Heart right ventricle (tissue), 16 donors: ENCODE measurements at regions not wholly inside any gene's neighbourhood (a gene's known extent, or its start where the extent isn't known, plus 50 kb on each side); places are given as distances from the start of the nearest gene placed in this dataset.
"Not testable (repeated sequence)": the region's sequence is repeated elsewhere in the genome, so short reads cannot be mapped to it uniquely, and the experiment has no call there.

Experiments
- ATAC-seq, 8 donors: fragments of 200-7000 bp; cut with Tn5 transposase; one replicate each; pipeline ENCODE4 v1.9.1; 2020; ENCODE audit warnings: mild to moderate bottlenecking in 8 of 8, moderate library complexity in 8 of 8, moderate number of reproducible peaks in 1 of 8
- DNase-seq, 2 donors: peaks; one replicate each; pipeline ENCODE4 v3.0.0-alpha.2; 2020
- H3K27ac ChIP-seq, 10 donors: fragments of 200-600 bp; sonication (generic) in 2 of 10; one replicate each; pipeline versions ENCODE4 v1.5.0 to v1.8.0; 2020 to 2022; ENCODE audit warnings: mild to moderate bottlenecking in 3 of 10
- H3K27me3 ChIP-seq, 7 donors: fragments of 200-600 bp; one replicate each; pipeline ENCODE4 v1.8.0; 2021 to 2022; ENCODE audit warnings: mild to moderate bottlenecking in 2 of 7
- H3K36me3 ChIP-seq, 9 donors: fragments of 200-600 bp; sonication (generic) in 1 of 9; one replicate each; pipeline versions ENCODE4 v1.5.0 to v1.8.0; 2020 to 2022; ENCODE audit warnings: mild to moderate bottlenecking in 2 of 9
- H3K4me1 ChIP-seq, 9 donors: fragments of 200-600 bp; sonication (generic) in 1 of 9; one replicate each; pipeline versions ENCODE4 v1.5.0 to v1.8.0; 2020 to 2022; ENCODE audit warnings: mild to moderate bottlenecking in 4 of 9
- H3K4me3 ChIP-seq, 10 donors: fragments of 200-600 bp; sonication (generic) in 2 of 10; one replicate each; pipeline versions ENCODE4 v1.5.0 to v1.8.0; 2020 to 2022; ENCODE audit warnings: mild to moderate bottlenecking in 7 of 10, moderate library complexity in 2 of 10
- H3K9me3 ChIP-seq, 11 donors: fragments of 200-600 bp in 10 of 11; sonication (generic) in 2 of 11; one replicate each; pipeline versions ENCODE4 v1.5.0 to v1.8.0; 2013 to 2022; ENCODE audit warnings: mild to moderate bottlenecking in 2 of 11, control low read depth in 1 of 11, moderate library complexity in 1 of 11
- WGBS, 2 donors: extraction: QIAGEN DNeasy Blood & Tissue Kit; methylation state at CpG; one replicate each; pipeline ENCODE4 v1.1.7; 2013; ENCODE audit warnings: inconsistent platforms in 1 of 2; 5-methylcytosine and 5-hydroxymethylcytosine counted together
- intact Hi-C, 10 donors: fragments of 100-400 bp; cut with DNase I; formaldehyde crosslinking; loops; one replicate each; pipeline versions ENCODE4 v1.11.1 to v1.14.2; 2022
- TF ChIP-seq, protein P1 (sequence below), 9 donors: fragments of 200-600 bp; sonication (generic) in 2 of 9; IDR thresholded peaks; one replicate each; pipeline versions ENCODE4 v1.5.0 to v1.8.0; 2021 to 2022; ENCODE audit warnings: antibody characterized with exemption in 9 of 9, mild to moderate bottlenecking in 5 of 9, moderate library complexity in 1 of 9
- donor health status: Arrhythmogenic right ventricular cardiomyopathy.
- donor health status: ischemic (EF 13 %, LVEDD 7.1; RV severe dilation, severe dysfunction).
- donor health status: healthy with polysubstance abuse.
- donor health status: DM: no; HTN: yes; CAD: no.
- donor health status: DM: no; HTN: no; CAD: no.
- donor health status: ischemic (EF 25% LVEDD 6.9; RV normal size, moderate dysfunction).
- donor health status: ischemic (EF 25% LVEDD 5.7; RV mildly dilated, moderate dysfunction).
- donor health status: healthy.
- donor health status: DM: yes; HTN: yes; CAD: no.
- donor health status: Ischemic cardiomyopathy.
- donor health status: ischemic (EF 35%, LVEDD 5.7; RV mildly dilated, moderate dysfunction).
- donor health status: nonischemic (EF 11% LVEDD 7.7; RV severe dilation, severe dysfunction).
- donor health status: DM: yes; HTN: yes; CAD: no.
- donor health status: PGD.
- donor health status: ischemic (EF 29% LVEDD 5.4; RV normal size, mild dysfunction).
- donor health status: nonischemic (EF 23%, LVEDD 6.1; RV moderate dilation, normal function).

DNA sequence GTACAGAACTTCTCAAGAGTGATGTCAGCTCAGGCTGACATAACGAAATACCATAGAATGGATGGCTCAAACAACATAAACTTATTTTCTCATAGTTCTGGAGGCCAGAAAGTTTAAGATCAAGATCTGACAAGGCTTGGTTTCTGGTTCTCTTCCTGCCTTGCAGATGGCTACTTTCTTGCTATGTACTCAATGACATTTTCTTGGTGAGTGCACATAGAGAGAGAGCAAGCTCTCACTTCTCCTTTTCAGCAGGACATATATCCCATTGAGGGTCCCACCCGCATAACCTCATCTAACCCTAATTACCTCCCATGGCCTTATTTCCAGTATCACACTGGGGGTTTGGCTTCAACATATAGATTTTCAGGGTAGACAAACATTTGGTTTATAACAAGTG, 1072.1 kb downstream of the PLOD2 start:
- Histone ChIP-seq H3K27me3 (no peaks in the 10 kb centered on the region), H3K36me3 (no peaks in the 10 kb centered on the region), H3K4me3 (no peak overlapping the region), H3K9me3 (peaks cover 0 to 2% (median 0%) of the 10 kb centered on the region in 11 donors), H3K4me1 (no peaks in the 10 kb centered on the region), H3K27ac (no peak overlapping the region)
- 72 to 83% methylated on average over 2 of the region's 2 CpGs for WGBS, 2 donors
- ATAC-seq (no peak), DNase-seq (no peak)
- intact Hi-C loops: no loop called here
- TF ChIP-seq, protein P1, sequence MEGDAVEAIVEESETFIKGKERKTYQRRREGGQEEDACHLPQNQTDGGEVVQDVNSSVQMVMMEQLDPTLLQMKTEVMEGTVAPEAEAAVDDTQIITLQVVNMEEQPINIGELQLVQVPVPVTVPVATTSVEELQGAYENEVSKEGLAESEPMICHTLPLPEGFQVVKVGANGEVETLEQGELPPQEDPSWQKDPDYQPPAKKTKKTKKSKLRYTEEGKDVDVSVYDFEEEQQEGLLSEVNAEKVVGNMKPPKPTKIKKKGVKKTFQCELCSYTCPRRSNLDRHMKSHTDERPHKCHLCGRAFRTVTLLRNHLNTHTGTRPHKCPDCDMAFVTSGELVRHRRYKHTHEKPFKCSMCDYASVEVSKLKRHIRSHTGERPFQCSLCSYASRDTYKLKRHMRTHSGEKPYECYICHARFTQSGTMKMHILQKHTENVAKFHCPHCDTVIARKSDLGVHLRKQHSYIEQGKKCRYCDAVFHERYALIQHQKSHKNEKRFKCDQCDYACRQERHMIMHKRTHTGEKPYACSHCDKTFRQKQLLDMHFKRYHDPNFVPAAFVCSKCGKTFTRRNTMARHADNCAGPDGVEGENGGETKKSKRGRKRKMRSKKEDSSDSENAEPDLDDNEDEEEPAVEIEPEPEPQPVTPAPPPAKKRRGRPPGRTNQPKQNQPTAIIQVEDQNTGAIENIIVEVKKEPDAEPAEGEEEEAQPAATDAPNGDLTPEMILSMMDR (IDR thresholded peaks at IDR 0.05): no peak

DNA sequence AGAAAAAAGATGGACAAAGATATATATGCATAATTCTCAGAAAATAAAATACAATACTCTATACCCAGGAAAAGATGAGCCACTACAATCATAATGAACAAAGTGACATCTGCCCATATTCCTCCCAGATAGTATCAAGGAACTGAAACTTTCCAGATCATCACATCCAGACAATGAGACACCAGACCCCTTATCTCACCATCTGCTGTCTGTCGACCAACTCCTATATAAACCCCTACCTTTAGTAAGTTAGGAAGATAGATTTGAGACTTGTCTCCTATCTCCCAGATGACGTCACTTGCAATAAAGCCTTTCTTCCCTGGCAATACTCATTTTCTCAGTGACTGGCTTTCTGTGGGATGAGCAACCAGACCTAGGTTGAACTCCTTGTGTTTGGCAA, 1071.6 kb downstream of the PLOD2 start:
- TF ChIP-seq, protein P1 (IDR thresholded peaks at IDR 0.05): no peak
- ATAC-seq: no peak
- Histone ChIP-seq H3K36me3 (no peaks in the 10 kb centered on the region), H3K9me3 (peaks cover 0 to 2% (median 0%) of the 10 kb centered on the region in 11 donors), H3K27me3 (no peaks in the 10 kb centered on the region), H3K4me1 (no peaks in the 10 kb centered on the region), H3K4me3 (no peak overlapping the region), H3K27ac (no peak overlapping the region)
- intact Hi-C loops: no loop called here
- no peak for DNase-seq
- 77 to 80% methylated on average over 2 of the region's 2 CpGs for WGBS, 2 donors

DNA sequence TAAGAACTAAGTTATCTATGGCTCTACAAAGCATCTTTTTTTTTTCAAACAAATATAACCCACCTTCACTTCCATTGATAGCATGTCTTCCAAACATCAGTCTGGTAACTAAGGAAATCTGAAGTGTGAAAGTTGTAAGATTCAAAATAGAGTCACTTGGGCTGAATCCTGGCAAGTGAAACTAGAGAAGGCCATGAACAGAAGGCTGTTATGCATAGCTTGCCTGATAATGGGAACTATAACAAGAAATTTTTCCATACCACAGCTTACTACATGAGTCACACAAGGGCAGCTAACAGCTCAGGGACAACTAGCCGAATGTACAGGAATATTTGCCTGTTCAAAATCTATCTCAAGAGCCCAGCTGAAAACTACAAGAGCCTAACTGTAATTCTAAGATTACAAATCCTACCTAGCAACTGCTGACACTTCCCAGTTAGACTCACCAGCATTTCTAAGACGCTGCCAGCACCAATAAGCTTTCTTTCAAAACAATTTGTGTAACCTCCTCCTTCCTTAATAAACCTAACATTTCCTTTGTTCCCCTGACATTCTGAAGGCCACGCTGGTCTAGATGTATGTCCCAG, 1066.5 kb downstream of the PLOD2 start:
- H3K27ac ChIP-seq: no peak overlapping the region
- intact Hi-C loops: no loop called here
- DNase-seq: no peak
- WGBS, 2 donors: 7 to 9% methylated on average over 3 of the region's 3 CpGs
- H3K36me3 ChIP-seq: no peaks in the 10 kb centered on the region
- H3K27me3 ChIP-seq: no peaks in the 10 kb centered on the region
- ATAC-seq: no peak
- TF ChIP-seq, protein P1 (IDR thresholded peaks at IDR 0.05): no peak
- H3K4me3 ChIP-seq: no peak overlapping the region
- no peaks in the 10 kb centered on the region for H3K9me3 ChIP-seq
- no peaks in the 10 kb centered on the region for H3K4me1 ChIP-seq

DNA sequence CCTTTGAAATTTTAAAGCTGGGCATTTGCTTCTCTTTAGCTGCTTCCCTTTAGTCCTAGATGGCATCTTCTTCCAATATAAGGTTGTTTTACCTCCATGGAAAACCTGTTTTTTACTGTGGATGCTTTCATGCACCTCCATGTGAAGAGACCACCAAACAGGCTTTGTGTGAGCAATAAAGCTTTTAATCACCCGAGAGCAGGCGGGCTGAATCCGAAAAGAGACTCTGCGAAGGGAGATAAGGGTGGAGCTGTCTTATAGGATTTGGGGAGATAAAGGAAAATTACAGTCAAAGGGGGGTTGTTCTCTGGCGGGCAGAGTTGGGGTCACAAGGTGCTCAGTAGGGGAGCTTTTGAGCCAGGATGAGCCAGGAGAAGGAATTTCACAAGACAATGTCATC, 1049.8 kb downstream of the PLOD2 start:
- DNase-seq, H3K27me3 ChIP-seq, ATAC-seq, H3K4me3 ChIP-seq, H3K27ac ChIP-seq, H3K4me1 ChIP-seq, H3K9me3 ChIP-seq, H3K36me3 ChIP-seq, intact Hi-C loops: not testable (repeated sequence)
- WGBS, 2 donors: 73 to 82% methylated on average over 5 of the region's 5 CpGs

DNA sequence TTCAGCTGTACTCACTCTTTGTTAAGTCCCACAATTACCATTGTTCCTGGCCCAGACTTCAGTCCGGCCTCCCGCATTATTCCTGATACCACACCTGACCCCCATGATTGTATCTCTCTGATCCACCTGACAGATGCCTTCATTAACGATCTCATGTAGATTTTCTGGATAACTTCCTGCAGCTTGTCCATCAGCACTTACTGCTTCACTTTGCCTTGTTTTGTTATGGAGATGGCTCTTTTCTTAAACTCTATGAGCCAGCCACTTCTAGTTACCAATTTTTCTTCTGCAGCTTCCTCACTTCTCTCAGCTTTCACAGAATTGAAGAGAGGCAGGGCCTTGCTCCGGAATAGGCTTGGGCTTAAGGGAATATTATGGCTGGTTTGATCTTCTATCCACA, 1044.2 kb downstream of the PLOD2 start:
- Histone ChIP-seq H3K9me3 (peaks cover 0 to under 1% (median 0%) of the 10 kb centered on the region in 11 donors), H3K4me3 (no peak overlapping the region), H3K27ac (no peak overlapping the region), H3K4me1 (no peaks in the 10 kb centered on the region), H3K36me3 (no peaks in the 10 kb centered on the region), H3K27me3 (no peaks in the 10 kb centered on the region)
- ATAC-seq (no peak), DNase-seq (no peak)
- 83 to 91% methylated on average over 4 of the region's 4 CpGs for WGBS, 2 donors
- intact Hi-C loops: no loop called here
- TF ChIP-seq, protein P1 (IDR thresholded peaks at IDR 0.05): no peak
